HepG2 (cell line): ENCODE measurements at regions not wholly inside any gene's neighbourhood (a gene's known extent, or its start where the extent isn't known, plus 50 kb on each side); places are given as distances from the start of the nearest gene placed in this dataset.
A peak's percentile ranks its signal among the peaks of the same experiment; 100 is the strongest.

Source experiments
- ATAC-seq: fragments of 200-7000 bp; cut with Tn5 transposase; 3 replicates; pipeline ENCODE4 v1.9.1; 2020; ENCODE audit warnings: mild to moderate bottlenecking, moderate library complexity
- BruUV-seq: library from RNA; stranded (reverse); fragments of 400-500 nt; replicated peaks from 2 replicates; lab custom pipeline; 2021; lab: Mats Ljungman, UMichigan
- CTCF ChIA-PET: fragments of 300-600 bp; formaldehyde crosslinking; extraction: SDS; loops from one replicate; lab custom pipeline; 2021; ENCODE audit warnings: low total read pairs, inconsistent platforms, low intra/inter-chr PET ratio; lab: Yijun Ruan, JAX
- POLR2A ChIA-PET: fragments of 350-600 bp; sonication (Branson Sonifier 250); formaldehyde crosslinking; loops from one replicate; lab custom pipeline; 2020; ENCODE audit warnings: antibody characterized with exemption, inconsistent platforms; lab: Yijun Ruan, JAX
- DNase-seq: peaks from one replicate; pipeline ENCODE4 v3.0.0-alpha.2; 2015; ENCODE audit warnings: low spot score
- FAIRE-seq: peaks from 3 replicates; lab custom pipeline; 2011; peaks lifted over from hg19 to GRCh38; lab: Jason Lieb, UNC
- H2AFZ ChIP-seq: one replicate; pipeline ENCODE4 v1.6.1; 2011; ENCODE audit warnings: low read length, inconsistent platforms
- H3K27ac ChIP-seq: fragments of 300-600 bp; 3 replicates; pipeline ENCODE4 v1.8.0; 2011; ENCODE audit warnings: mixed run types, mild to moderate bottlenecking, mixed read lengths, low read length, inconsistent platforms; ENCODE audit not compliant: insufficient read depth; ENCODE audit errors: extremely low read length
- H3K27me3 ChIP-seq, 2 experiments: fragments of 200-600 bp in 1 of 2; 2 replicates in 1 of 2; 3 replicates in 1 of 2; pipeline versions ENCODE4 v1.6.0 to v1.8.0; 2011; ENCODE audit warnings: low read length in 2 of 2, mild to moderate bottlenecking in 2 of 2, moderate library complexity in 2 of 2, inconsistent platforms in 1 of 2; ENCODE audit not compliant: insufficient read depth in 2 of 2, control insufficient read depth in 1 of 2
- H3K36me3 ChIP-seq, 2 experiments: fragments of 200-600 bp in 1 of 2; replicated peaks in 1 of 2; 2 replicates in 1 of 2; 3 replicates in 1 of 2; pipeline versions ENCODE4 v1.5.1 to v1.8.0; 2011; ENCODE audit warnings: low read length in 2 of 2, inconsistent platforms in 1 of 2; ENCODE audit not compliant: insufficient read depth in 2 of 2, control insufficient read depth in 1 of 2
- H3K4me1 ChIP-seq: 2 replicates; pipeline ENCODE4 v1.5.1; 2012; ENCODE audit warnings: low read length, inconsistent platforms; ENCODE audit not compliant: insufficient read depth
- H3K4me2 ChIP-seq: 2 replicates; pipeline ENCODE4 v1.6.0; 2011; ENCODE audit warnings: low read depth, low read length, inconsistent platforms
- H3K4me3 ChIP-seq, 3 experiments: fragments of 200-600 bp in 1 of 3; sonication (generic), shearing (Covaris generic) in 1 of 3; replicated peaks in 1 of 3; 2 replicates each; pipeline ENCODE4 v1.5.1; 2011 to 2016; ENCODE audit warnings: low read length in 3 of 3, inconsistent platforms in 2 of 3, low read depth in 2 of 3, mild to moderate bottlenecking in 2 of 3, control low read depth in 1 of 3, mixed read lengths in 1 of 3; ENCODE audit not compliant: insufficient read depth in 1 of 3
- H3K79me2 ChIP-seq: one replicate; pipeline ENCODE4 v1.6.1; 2011; ENCODE audit warnings: low read length, inconsistent platforms; ENCODE audit not compliant: insufficient read depth
- H3K9ac ChIP-seq: 2 replicates; pipeline ENCODE4 v1.6.0; 2011; ENCODE audit warnings: mild to moderate bottlenecking, low read depth, low read length, inconsistent platforms; ENCODE audit not compliant: insufficient read depth
- H3K9me3 ChIP-seq: 2 replicates; pipeline ENCODE4 v1.5.1; 2012; ENCODE audit warnings: mild to moderate bottlenecking, low read length
- H4K20me1 ChIP-seq: 2 replicates; pipeline ENCODE4 v1.6.0; 2011; ENCODE audit warnings: inconsistent platforms, mild to moderate bottlenecking, low read length, moderate library complexity; ENCODE audit not compliant: insufficient read depth
- CEBPB ChIP-seq: IDR thresholded peaks from 2 replicates; pipeline ENCODE4 v1.6.1; 2011; ENCODE audit warnings: low read depth, low read length, improper control_type of control experiment, borderline replicate concordance
- CEBPG ChIP-seq: IDR thresholded peaks from 2 replicates; pipeline ENCODE4 v1.6.1; 2016
- DMTF1 ChIP-seq: sonication (generic); formaldehyde crosslinking; IDR thresholded peaks from 2 replicates; pipeline ENCODE4 v1.4.0; 2020; ENCODE audit warnings: mild to moderate bottlenecking, missing genetic modification reagents
- PCBP2 ChIP-seq: fragments of 200-400 bp; formaldehyde crosslinking; optimal IDR thresholded peaks from 2 replicates; pipeline ENCODE3; 2018; ENCODE audit warnings: low read length, low read depth; ENCODE audit not compliant: poor library complexity, severe bottlenecking
- PHF5A ChIP-seq: IDR thresholded peaks from one replicate; pipeline ENCODE4 v1.6.1; 2018; ENCODE audit warnings: low read depth, missing genetic modification reagents; ENCODE audit not compliant: unreplicated experiment
- PRDM10 ChIP-seq: sonication (generic); formaldehyde crosslinking; IDR thresholded peaks from 2 replicates; pipeline ENCODE4 v1.4.0; 2020; ENCODE audit warnings: low read depth, missing genetic modification reagents
- TAF1 ChIP-seq: sonication (generic); formaldehyde crosslinking; IDR thresholded peaks from 2 replicates; pipeline ENCODE4 v1.4.0; 2020; ENCODE audit warnings: missing genetic modification reagents
- ZNF629 ChIP-seq: sonication (generic); formaldehyde crosslinking; conservative IDR thresholded peaks from 2 replicates; pipeline ENCODE4 v1.5.0; 2020; ENCODE audit warnings: missing genetic modification reagents
- ZNF652 ChIP-seq: IDR thresholded peaks from 2 replicates; pipeline ENCODE4 v1.6.1; 2016; ENCODE audit warnings: low read depth, borderline replicate concordance
- WGBS: methylation state at CpG from one replicate; pipeline ENCODE4 v1.1.6; 2017; ENCODE audit warnings: low lambda C conversion rate; 5-methylcytosine and 5-hydroxymethylcytosine counted together
- in situ Hi-C: cut with HindIII; loops from 2 replicates; pipeline ENCODE4 v1.10.0; 2017; ENCODE audit warnings: low pct_unique_long_range_greater_than_20kb; ENCODE audit not compliant: extremely low pct_ligation_motif_present
- intact Hi-C: fragments of 100-400 bp; cut with micrococcal nuclease; formaldehyde crosslinking; loops from one replicate; pipeline ENCODE4 v1.10.0; 2022; ENCODE audit not compliant: unreplicated experiment

- ChIA-PET POLR2A (no interaction called here), CTCF (no interaction called here)
- no peak overlapping the region for H3K4me2 ChIP-seq
- H3K36me3 ChIP-seq = no peaks in the 10 kb centered on the region
- H3K4me1 ChIP-seq = 0 out of 2 replicates have a peak, but pooled peaks cover 12% of the 10 kb centered on the region
- no peaks in the 10 kb centered on the region for H4K20me1 ChIP-seq
- no peak for DNase-seq
- no peaks in the 10 kb centered on the region for H3K79me2 ChIP-seq
- TF ChIP-seq PRDM10 (CRISPR knock-in tag) (no peak), ZNF652 (CRISPR knock-in tag) (peak; percentile 21; the same call in 1 of the 2 replicates)
- H3K4me3 ChIP-seq = no peak overlapping the region
- intact Hi-C loops = no loop called here
- 11% methylated on average over 11 of the region's 12 CpGs for WGBS
- in situ Hi-C loops = no loop called here
- peak; percentile 65 for ATAC-seq
- H3K27me3 ChIP-seq = peaks cover 3 to 56% of the 10 kb centered on the region in 2 experiments; a peak in 4 of 5 replicates
- no peak overlapping the region for H3K9ac ChIP-seq
- no peaks in the 10 kb centered on the region for H3K9me3 ChIP-seq
- BruUV-seq = no TSS peak
- no peak overlapping the region for H3K27ac ChIP-seq
- FAIRE-seq = no peak
- no peak overlapping the region for H2AFZ ChIP-seq
Observed at GRCh38 chr6:3526962-3527650, 70.3 kb upstream of the SLC22A23 start.

GRCh38 chr6:3525915-3526314, 69.1 kb upstream of the SLC22A23 start:
- no TSS peak for BruUV-seq
- intact Hi-C loops = no loop called here
- H3K4me2 ChIP-seq = no peak overlapping the region
- WGBS = 36% methylated on average over 6 of the region's 6 CpGs
- no peak for DNase-seq
- peaks cover 3 to 57% of the 10 kb centered on the region in 2 experiments; a peak in 4 of 5 replicates for H3K27me3 ChIP-seq
- no peak overlapping the region for H3K9ac ChIP-seq
- FAIRE-seq = no peak
- ChIA-PET CTCF (no interaction called here), POLR2A (no interaction called here)
- H3K9me3 ChIP-seq = no peaks in the 10 kb centered on the region
- H3K27ac ChIP-seq = no peak overlapping the region
- no peaks in the 10 kb centered on the region for H3K79me2 ChIP-seq
- no peaks in the 10 kb centered on the region for H4K20me1 ChIP-seq
- H3K4me1 ChIP-seq = 0 out of 2 replicates have a peak, but pooled peaks cover 12% of the 10 kb centered on the region
- in situ Hi-C loops = no loop called here
- TF ChIP-seq ZNF629 = peak; percentile 64; the same call in 1 of the 2 replicates
- peak; percentile 69; the same call in 1 of the 2 replicates for TF ChIP-seq CEBPB
- no peak for TF ChIP-seq DMTF1 (CRISPR knock-in tag)
- TF ChIP-seq TAF1 (CRISPR knock-in tag) = no peak
- TF ChIP-seq CEBPG = peak; percentile 17; the same call in 1 of the 2 replicates
- TF ChIP-seq PHF5A (CRISPR knock-in tag) = no peak
- TF ChIP-seq PCBP2 = no peak
- H3K36me3 ChIP-seq = no peaks in the 10 kb centered on the region
- no peak overlapping the region for H2AFZ ChIP-seq
- no peak; the same call in 2 of the 3 replicates for ATAC-seq
- H3K4me3 ChIP-seq = no peak overlapping the region
